ENCODE measurements at regions not wholly inside any gene's neighbourhood (a gene's known extent, or its start where the extent isn't known, plus 50 kb on each side); places are given as distances from the start of the nearest gene placed in this dataset.

GRCh38 chr3:161905520-161906132 is 409.0 kb downstream of the OTOL1 start:
- POLR2A ChIA-PET: no interaction called here
- no peak overlapping the region for H3K4me2 ChIP-seq
- H3K36me3 ChIP-seq (replicated peaks in 1 of 2; ENCODE audit: control insufficient read depth in 1 of 2, insufficient read depth in 2 of 2, low read length in 1 of 2): no peaks in the 10 kb centered on the region
- no peaks in the 10 kb centered on the region for H3K9me2 ChIP-seq
- TF ChIP-seq EZH2phosphoT487 (IDR thresholded peaks at IDR 0.05; ENCODE audit: borderline replicate concordance, low read depth) (no peak), RAD21 (IDR thresholded peaks at IDR 0.05; ENCODE audit: low read length) (no peak), CHD2 (IDR thresholded peaks at IDR 0.05; ENCODE audit: low read length, partially characterized antibody) (no peak), GABPA (IDR thresholded peaks at IDR 0.05; ENCODE audit: low read depth) (no peak), ZBTB33 (IDR thresholded peaks at IDR 0.05; ENCODE audit: borderline replicate concordance, low read depth) (no peak), ELF1 (IDR thresholded peaks at IDR 0.05) (no peak), CTCF (IDR thresholded peaks at IDR 0.05) (no peak), MEF2A (IDR thresholded peaks at IDR 0.05; ENCODE audit: borderline replicate concordance, low read depth) (no peak), GATA2 (CRISPR knock-in tag; IDR thresholded peaks at IDR 0.05) (no peak)
- H3K4me1 ChIP-seq (ENCODE audit: control insufficient read depth in 1 of 2, insufficient read depth in 2 of 2, low read depth in 1 of 2, low read length in 1 of 2): no peaks in the 10 kb centered on the region; a peak in 2 of 4 replicates
- H3K79me2 ChIP-seq (ENCODE audit: insufficient read depth): no peaks in the 10 kb centered on the region
- WGBS (ENCODE audit: low lambda C conversion rate): 75% methylated on average over 4 of the region's 4 CpGs
- DNase-seq: no peak
- H3K9ac ChIP-seq: no peak overlapping the region
- no peaks in the 10 kb centered on the region for H4K20me1 ChIP-seq (ENCODE audit: insufficient read depth)
- H3K9me3 ChIP-seq: no peaks in the 10 kb centered on the region
- H3K27me3 ChIP-seq (ENCODE audit: insufficient read depth): no peaks in the 10 kb centered on the region
- no peaks in the 10 kb centered on the region for H3F3A ChIP-seq (replicated peaks; ENCODE audit: insufficient read depth)
- no peak overlapping the region for H2AFZ ChIP-seq (ENCODE audit: low read depth)
- H3K27ac ChIP-seq (ENCODE audit: low read depth in 2 of 2, low read length in 1 of 2): no peak overlapping the region
- H3K4me3 ChIP-seq (ENCODE audit: low read depth in 2 of 2, low read length in 1 of 2): no peak overlapping the region
- CTCF ChIA-PET: no interaction called here

- DNase-seq: no peak
- H3K27me3 ChIP-seq (ENCODE audit: insufficient read depth): no peaks in the 10 kb centered on the region
- no peak overlapping the region for H3K9ac ChIP-seq
- H2AFZ ChIP-seq (ENCODE audit: low read depth): peak overlapping the region; percentile 12; the same call in 1 of the 2 replicates
- H3K9me2 ChIP-seq: no peaks in the 10 kb centered on the region
- peak overlapping the region; percentile 46; the same call in 1 of the 2 replicates for H3K4me2 ChIP-seq
- H3K79me2 ChIP-seq (ENCODE audit: insufficient read depth): no peaks in the 10 kb centered on the region
- no peak overlapping the region for H3K4me3 ChIP-seq (ENCODE audit: low read depth in 2 of 2, low read length in 1 of 2)
- CTCF ChIA-PET: interaction anchor here (0.7 to 2.2 kb wide), 16 partner anchors 17 to 1735 kb away, joined by 3 to 9 read pairs (median 3); no protein-coding TSS in a partner anchor
- peak overlapping the region; percentile 71 to 74; a peak in 3 of 4 replicates for H3K27ac ChIP-seq (ENCODE audit: low read depth in 2 of 2, low read length in 1 of 2)
- H3F3A ChIP-seq (replicated peaks; ENCODE audit: insufficient read depth): peaks cover 8% of the 10 kb centered on the region
- no peaks in the 10 kb centered on the region for H4K20me1 ChIP-seq (ENCODE audit: insufficient read depth)
- H3K36me3 ChIP-seq (replicated peaks in 1 of 2; ENCODE audit: control insufficient read depth in 1 of 2, insufficient read depth in 2 of 2, low read length in 1 of 2): no peaks in the 10 kb centered on the region
- POLR2A ChIA-PET: no interaction called here
- no peaks in the 10 kb centered on the region for H3K9me3 ChIP-seq
- H3K4me1 ChIP-seq (ENCODE audit: control insufficient read depth in 1 of 2, insufficient read depth in 2 of 2, low read depth in 1 of 2, low read length in 1 of 2): peaks cover 8 to 11% of the 10 kb centered on the region in 2 experiments; a peak in 3 of 4 replicates
- TF ChIP-seq EP300 (IDR thresholded peaks at IDR 0.05; ENCODE audit: borderline replicate concordance in 1 of 2, low read depth in 1 of 2, low read length in 1 of 2) (peak in 1 of 2 experiments; percentile 52; a peak in 1 of 4 replicates), RCOR1 (IDR thresholded peaks at IDR 0.05; ENCODE audit: low read length) (no peak), SIN3A (IDR thresholded peaks at IDR 0.05; ENCODE audit: borderline replicate concordance, low read depth, low read length) (no peak), TEAD4 (IDR thresholded peaks at IDR 0.05; ENCODE audit: borderline replicate concordance, insufficient read depth) (peak; percentile 36; the same call in 1 of the 2 replicates), RFX5 (IDR thresholded peaks at IDR 0.05; ENCODE audit: low read length) (no peak), GATA2 (CRISPR knock-in tag; IDR thresholded peaks at IDR 0.05) (no peak), TCF12 (IDR thresholded peaks at IDR 0.05) (peak; percentile 87), MAX (IDR thresholded peaks at IDR 0.05; ENCODE audit: low read depth) (no peak), ELF1 (IDR thresholded peaks at IDR 0.05) (no peak), FOXM1 (IDR thresholded peaks at IDR 0.05; ENCODE audit: low read depth) (no peak), NRF1 (IDR thresholded peaks at IDR 0.05; ENCODE audit: low read depth, low read length) (no peak), MEF2A (IDR thresholded peaks at IDR 0.05; ENCODE audit: borderline replicate concordance, low read depth) (no peak), YY1 (IDR thresholded peaks at IDR 0.05; ENCODE audit: low read depth) (no peak), RXRA (IDR thresholded peaks at IDR 0.05; ENCODE audit: borderline replicate concordance, low read depth) (peak; percentile 58; the same call in 1 of the 2 replicates), IRF3 (IDR thresholded peaks at IDR 0.05; ENCODE audit: low read depth, low read length) (no peak), FOSL2 (IDR thresholded peaks at IDR 0.05; ENCODE audit: borderline replicate concordance, low read depth) (peak; percentile 85), JUND (IDR thresholded peaks at IDR 0.05) (peak; percentile 79), RAD21 (IDR thresholded peaks at IDR 0.05; ENCODE audit: low read length) (no peak), NFIC (IDR thresholded peaks at IDR 0.05; ENCODE audit: borderline replicate concordance) (no peak; the same call in 1 of the 2 replicates)
Observed at GRCh38 chr3:161913786-161914389, 417.3 kb downstream of the OTOL1 start.
